ENCODE measurements at regions not wholly inside any gene's neighbourhood (a gene's known extent, or its start where the extent isn't known, plus 50 kb on each side); places are given as distances from the start of the nearest gene placed in this dataset.

GRCh38 chr12:41981758-41982157 is 162.9 kb downstream of the GXYLT1 start:
- no peak for DNase-seq (ENCODE audit: low read depth in 2 of 2)

GRCh38 chr12:41981013-41981412 is 163.7 kb downstream of the GXYLT1 start:
- no peak for DNase-seq (ENCODE audit: low read depth in 2 of 2)

DNA sequence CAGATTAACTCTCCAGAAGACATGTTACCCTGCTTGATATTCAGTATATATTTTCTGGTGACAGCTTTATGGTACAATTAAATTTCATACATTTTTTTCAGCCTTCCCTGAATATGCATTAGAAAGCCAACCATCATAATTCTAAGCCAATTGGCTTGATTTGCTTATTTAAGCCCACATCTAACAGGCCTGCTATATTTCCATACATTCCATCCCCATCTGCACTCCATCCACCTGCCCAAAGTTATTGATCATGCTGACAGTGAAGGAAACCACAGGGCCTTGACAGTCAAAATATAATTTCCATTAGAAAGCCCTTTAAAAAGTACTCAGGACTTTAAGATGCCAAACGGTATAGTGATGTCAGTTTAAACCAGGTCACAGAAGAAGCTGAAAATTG is 164.3 kb downstream of the GXYLT1 start:
- DNase-seq (ENCODE audit: low read depth in 2 of 2) = no peak

DNA sequence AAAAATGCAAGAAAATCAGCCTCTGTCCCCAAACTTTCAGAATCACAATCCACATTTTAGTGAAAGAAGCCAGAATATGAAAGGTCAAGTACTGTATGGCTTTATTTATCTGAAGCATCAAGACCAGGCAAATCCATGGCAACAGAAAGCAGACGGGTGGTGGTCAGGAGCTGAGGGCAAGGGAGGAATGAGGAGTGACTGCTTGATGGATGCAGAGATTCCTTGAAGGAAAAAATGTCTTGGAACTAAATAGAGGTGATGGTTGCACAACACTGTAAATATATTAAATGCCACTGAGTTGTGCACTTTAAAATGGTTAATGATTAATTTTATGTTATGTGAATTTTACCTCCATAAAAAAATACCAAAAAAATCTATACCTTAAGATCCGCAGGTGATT is 165.1 kb downstream of the GXYLT1 start:
- DNase-seq (ENCODE audit: low read depth in 2 of 2) = no peak

DNA sequence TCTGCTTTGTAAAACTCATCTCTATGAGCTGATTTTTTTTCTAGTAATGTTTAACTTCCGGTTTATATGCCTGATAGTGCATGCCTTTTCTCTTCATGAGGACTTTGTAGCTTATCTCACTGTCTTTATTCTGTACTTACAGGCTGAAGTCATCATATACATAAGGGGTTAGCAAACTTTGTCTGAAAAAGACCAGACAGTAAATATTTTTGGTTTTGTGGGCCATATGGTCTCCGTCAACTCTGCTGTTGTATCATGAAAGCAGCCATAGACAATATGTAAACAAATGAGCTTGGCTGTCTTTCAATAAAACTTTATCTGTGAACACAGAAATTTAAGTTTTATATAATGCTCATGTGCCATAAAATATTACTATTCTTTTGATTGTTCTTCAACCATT is 172.1 kb downstream of the GXYLT1 start:
- no peak for DNase-seq (ENCODE audit: low read depth in 2 of 2)

DNA sequence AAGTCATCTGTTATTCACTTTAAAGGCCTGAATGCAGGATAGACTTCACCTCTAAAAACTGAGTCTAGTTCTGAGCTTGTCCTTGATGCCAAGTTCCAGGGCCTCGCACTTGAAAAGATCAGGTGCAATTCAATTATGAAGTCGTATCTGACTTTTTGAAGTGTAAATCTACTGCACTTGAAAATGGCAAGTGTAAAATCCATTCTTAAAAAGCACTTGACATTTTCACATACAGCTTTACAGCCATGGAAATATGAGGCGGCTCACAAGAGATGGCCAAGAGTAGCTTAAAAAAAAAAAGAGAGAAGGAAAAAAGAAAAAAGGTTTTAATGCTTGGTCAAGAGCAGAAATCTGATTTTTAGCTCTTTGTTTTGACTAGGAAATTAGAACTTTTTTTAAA is 172.5 kb downstream of the GXYLT1 start:
- no peak for DNase-seq (ENCODE audit: low read depth in 2 of 2)

DNA sequence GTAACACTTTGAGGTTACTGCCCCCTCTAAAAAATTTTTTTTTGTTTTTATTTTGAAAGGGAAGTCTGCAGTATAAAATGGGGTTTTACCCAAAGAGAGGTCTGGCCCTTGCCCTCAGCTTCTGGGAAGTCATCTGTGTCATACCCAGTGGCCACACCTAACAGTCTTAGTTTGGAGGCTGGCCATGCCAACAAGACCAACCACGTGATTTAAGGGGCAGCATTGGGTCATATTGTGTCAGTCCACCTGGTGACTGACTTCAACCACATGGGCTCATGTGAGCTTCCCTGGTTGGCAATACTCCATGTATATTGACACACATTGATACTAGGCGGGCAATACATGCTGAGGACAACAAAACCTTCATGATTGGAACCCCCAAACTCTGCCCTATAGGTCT is 173.9 kb downstream of the GXYLT1 start:
- DNase-seq (ENCODE audit: low read depth in 2 of 2) = no peak

GRCh38 chr12:41968599-41968998 is 176.1 kb downstream of the GXYLT1 start:
- DNase-seq (ENCODE audit: low read depth in 2 of 2) = no peak

DNA sequence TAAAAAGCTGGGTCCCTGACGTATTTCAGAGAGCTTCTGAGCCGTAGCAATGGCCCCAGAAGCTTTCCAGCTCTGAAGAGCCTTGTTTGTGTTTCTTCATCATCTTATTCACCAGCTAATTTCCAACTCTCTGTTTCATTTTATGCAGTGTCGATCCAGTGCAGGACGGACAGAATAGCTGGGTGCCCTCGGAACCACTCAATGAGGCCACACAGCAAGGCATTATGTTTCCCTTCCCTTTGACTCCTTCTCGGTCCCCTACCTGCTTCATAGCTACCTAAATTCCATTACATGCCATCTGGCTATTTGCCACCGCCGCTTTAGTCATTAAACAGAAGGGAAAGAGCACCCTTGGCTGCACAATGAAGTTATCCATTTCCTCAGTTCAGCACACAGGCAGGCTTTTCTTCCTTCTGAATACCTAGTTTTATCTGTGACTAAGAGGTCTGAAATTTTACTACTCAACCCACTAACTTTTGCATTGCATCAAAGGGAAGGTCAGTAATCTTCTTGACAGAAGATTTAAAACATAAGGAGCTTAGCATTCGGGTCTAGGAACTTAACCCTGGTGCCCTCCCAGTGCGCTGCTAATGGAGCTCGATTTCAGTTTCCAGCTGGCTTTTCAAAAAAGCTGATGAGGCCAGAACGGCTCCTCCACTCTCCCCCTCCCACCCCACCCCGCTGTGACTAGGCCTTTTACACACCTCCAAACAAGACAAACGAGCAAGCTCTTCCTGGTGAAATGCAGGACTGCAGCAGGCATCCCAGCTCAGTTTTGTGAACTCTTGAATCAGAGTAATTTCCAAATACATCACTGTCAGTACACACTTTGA is 176.8 kb downstream of the GXYLT1 start:
- peak; percentile 31 to 37 for DNase-seq (ENCODE audit: low read depth in 2 of 2)

DNA sequence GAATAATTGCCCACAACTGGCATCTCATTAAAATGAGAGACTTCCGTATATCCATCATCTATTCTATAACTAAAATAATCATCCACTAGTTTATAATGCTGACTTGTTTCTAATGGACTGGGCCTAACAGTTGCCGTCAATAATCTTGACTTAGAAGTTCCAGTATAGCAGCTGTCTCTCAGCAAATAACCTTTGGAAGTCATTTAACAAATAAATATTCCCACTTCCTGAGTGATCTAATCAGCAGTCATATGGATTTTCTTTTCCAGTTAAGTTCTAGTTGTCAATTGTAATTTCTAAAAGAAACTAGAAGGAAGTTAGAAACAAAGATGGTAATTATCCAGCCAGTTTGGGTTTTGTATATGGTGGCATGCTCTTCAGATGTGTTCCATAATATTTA is 177.8 kb downstream of the GXYLT1 start:
- peak; percentile 2 to 68 for DNase-seq (ENCODE audit: low read depth in 2 of 2)

DNA sequence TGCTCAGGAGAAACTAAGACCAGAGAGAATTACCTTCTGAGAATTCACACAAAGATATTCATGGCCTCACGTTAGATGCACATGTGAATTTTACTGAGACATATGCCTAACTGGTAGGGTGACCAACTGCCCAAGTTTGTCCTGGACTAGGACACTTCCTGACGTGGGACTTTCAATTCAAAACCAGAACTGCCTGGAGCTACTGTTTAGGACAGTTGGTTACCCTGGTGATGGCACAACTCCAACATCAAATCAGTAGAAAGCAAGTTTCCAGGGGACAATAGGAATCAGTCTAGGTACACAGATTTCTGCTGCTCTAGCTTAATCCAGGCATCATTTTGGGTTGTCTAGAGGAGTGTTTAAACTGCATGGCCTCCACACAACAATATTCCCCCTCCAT is 178.7 kb downstream of the GXYLT1 start:
- DNase-seq (ENCODE audit: low read depth in 2 of 2) = peak; percentile 50 to 86

GRCh38 chr12:41963398-41963797 is 181.3 kb downstream of the GXYLT1 start:
- no peak for DNase-seq (ENCODE audit: low read depth in 2 of 2)

- DNase-seq (ENCODE audit: low read depth in 2 of 2) = peak in 1 of 2 donors; percentile 3
Measured at GRCh38 chr12:41962171-41962572, 182.5 kb downstream of the GXYLT1 start.

DNA sequence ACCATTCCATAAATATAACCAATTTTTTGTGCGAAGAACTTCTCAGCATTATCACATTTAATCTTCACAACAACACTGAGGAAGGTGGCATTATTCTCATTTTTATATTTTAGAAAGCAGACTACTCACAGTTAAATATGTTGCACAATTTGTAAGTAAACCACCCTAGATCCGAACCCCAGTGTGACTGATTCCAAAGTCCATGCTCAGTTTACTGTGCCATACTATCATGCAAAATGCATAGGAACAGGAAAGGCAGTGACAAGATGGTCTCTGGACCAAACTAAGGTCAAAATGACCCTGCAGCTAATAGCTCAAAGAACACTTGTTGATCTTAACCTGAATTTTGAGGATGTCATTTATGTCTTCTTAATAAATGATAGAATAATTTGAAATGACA is 185.4 kb downstream of the GXYLT1 start:
- no peak for DNase-seq (ENCODE audit: low read depth in 2 of 2)

DNA sequence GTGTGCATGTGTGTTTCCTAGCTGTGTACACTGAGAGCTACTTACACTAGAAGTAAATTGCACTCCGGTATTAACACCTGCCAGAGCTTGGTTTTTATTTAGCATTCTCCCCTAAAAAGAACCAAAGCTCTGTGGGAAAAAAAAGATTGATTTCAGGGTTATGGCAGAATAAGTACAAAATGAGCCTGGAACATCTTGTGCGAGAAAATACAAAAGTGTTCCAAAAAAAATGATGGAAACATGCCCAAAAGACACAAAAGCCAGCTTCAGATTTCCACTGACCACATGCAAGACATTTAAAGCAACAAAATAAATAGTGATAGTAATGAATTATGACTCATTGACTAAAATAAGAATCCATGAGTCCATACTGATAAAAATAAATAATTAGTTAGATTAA is 188.3 kb downstream of the GXYLT1 start:
- no peak for DNase-seq (ENCODE audit: low read depth in 2 of 2)

GRCh38 chr12:41950455-41950854 is 194.2 kb downstream of the GXYLT1 start:
- DNase-seq (ENCODE audit: low read depth in 2 of 2) = no peak

DNA sequence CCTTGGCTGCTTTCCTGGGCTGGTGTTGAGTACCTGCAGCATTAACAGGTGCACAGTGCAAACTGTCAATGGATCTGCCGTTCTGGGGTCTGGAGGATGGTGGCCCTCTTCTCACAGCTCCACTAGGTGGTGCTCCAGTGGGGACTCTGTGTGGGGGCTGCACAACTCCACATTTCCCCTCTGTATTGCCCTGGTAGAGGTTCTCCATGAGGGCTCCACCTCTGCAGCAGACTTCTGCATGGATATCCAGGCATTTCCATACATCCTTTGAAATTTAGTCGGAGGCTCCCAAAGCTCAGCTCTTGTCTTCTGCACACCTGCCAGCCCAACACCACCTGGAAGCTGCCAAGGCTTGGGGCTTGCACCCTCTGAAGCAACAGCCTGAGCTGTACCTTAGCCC is 198.6 kb downstream of the GXYLT1 start:
- DNase-seq (ENCODE audit: low read depth in 2 of 2) = no peak

- DNase-seq (ENCODE audit: low read depth in 2 of 2) = no peak
Measured at GRCh38 chr12:41944216-41944615, 200.5 kb downstream of the GXYLT1 start.

GRCh38 chr12:41943671-41944070 is 201.0 kb downstream of the GXYLT1 start:
- DNase-seq (ENCODE audit: low read depth in 2 of 2) = peak in 1 of 2 donors; percentile 60

GRCh38 chr12:41942354-41942753 is 202.3 kb downstream of the GXYLT1 start:
- DNase-seq (ENCODE audit: low read depth in 2 of 2) = no peak

- DNase-seq (ENCODE audit: low read depth in 2 of 2) = no peak
Measured at GRCh38 chr12:41941079-41941478, 203.6 kb downstream of the GXYLT1 start.

DNA sequence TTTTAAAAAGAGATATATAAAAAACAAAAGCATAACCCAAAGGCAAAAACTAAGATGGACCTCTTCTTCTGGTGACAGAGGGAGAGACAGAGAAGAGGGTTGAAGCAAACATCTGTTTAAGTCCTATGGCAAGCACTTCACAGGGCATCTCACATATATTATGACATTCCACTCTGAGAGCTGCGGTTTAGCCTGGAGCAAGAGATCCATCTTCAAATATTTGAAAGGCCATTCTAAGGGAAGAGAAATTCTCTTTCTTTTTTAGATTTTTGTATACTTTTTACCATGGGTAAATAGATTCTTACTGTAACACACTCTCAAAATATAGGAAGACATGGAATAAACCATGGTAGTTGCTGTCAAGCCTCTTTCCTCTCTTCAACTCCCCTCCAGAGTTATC is 204.1 kb downstream of the GXYLT1 start:
- DNase-seq (ENCODE audit: low read depth in 2 of 2) = no peak

DNA sequence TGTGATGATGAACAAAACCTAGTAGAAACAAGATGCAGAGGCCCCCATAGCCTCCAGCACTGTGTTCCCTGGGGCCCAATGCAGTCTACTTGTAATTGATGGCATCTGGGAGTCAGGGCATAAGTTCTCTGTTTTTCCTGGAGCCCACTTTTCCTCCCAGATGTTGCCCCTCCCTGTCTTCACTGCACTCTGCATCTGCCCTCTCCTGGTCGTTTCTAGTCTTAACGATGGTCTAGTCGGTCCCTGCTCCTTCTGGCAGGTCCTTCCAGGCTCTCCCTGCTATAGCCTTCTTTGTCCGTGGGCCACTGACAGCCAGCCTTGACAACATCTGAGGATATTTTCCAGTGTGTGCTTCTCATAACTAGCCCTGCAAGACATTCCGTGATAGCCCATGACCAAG is 208.3 kb downstream of the GXYLT1 start:
- no peak for DNase-seq (ENCODE audit: low read depth in 2 of 2)

DNA sequence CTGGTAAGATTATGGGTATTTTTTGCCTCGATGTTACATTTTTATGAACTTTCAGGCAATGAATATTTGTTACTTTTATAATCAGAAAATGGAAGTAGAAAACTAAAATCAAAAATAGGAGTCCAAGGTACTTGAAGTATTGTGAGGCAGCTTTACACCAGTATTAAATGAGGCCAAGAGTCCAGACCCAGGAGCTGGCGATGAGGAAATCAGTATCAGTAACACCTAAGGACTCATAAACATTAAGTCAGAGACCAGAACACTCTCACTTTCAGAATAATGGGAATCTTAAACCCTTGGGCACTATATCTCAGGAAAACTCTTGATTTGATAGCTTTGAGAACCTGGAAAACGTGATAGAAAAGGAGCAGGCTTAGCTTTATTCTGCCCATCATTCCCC is 208.8 kb downstream of the GXYLT1 start:
- no peak for DNase-seq (ENCODE audit: low read depth in 2 of 2)
